ENCODE measurements at regions not wholly inside any gene's neighbourhood (a gene's known extent, or its start where the extent isn't known, plus 50 kb on each side); places are given as distances from the start of the nearest gene placed in this dataset.

- Histone ChIP-seq H3K36me3 (no peaks in the 10 kb centered on the region), H3K9me3 (ENCODE audit: low read depth) (no peaks in the 10 kb centered on the region), H3K27me3 (no peaks in the 10 kb centered on the region), H3K4me1 (ENCODE audit: low read depth) (peaks cover 6% of the 10 kb centered on the region), H3K4me3 (no peak overlapping the region), H3K27ac (no peak overlapping the region)
- no peak for DNase-seq (ENCODE audit: low read depth in 1 of 2, low spot score in 1 of 2)
- no peak for TF ChIP-seq CTCF (IDR thresholded peaks at IDR 0.05; ENCODE audit: low read depth, low read length)
Observed at GRCh38 chr6:113451049-113451448, 406.1 kb upstream of the MARCKS start.

DNA sequence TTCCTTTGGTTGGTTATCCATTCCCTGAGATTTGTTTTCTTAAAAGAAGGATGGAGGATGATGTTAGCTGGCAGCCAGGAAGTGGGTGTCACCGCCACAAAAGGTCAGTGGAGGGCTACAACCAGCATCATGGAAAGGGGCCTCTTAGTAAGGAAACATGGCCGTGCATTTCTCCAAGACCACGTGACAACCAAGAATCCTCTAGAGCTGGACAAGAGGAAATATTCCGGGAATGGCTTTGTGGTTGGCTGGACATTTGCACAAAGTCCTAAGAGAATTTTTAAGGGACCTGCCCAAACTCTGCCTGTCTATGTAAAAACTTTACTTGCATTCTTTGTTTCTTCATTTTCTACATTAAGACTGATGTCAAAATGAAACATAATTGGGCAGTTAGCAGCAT lies 399.9 kb upstream of the MARCKS start:
- no peaks in the 10 kb centered on the region for H3K4me1 ChIP-seq (ENCODE audit: low read depth)
- no peaks in the 10 kb centered on the region for H3K36me3 ChIP-seq
- TF ChIP-seq CTCF (IDR thresholded peaks at IDR 0.05; ENCODE audit: low read depth, low read length): no peak
- H3K27ac ChIP-seq: no peak overlapping the region
- H3K9me3 ChIP-seq (ENCODE audit: low read depth): no peaks in the 10 kb centered on the region
- no peaks in the 10 kb centered on the region for H3K27me3 ChIP-seq
- peak in 1 of 2 donors; percentile 89 for DNase-seq (ENCODE audit: low read depth in 1 of 2, low spot score in 1 of 2)
- H3K4me3 ChIP-seq: no peak overlapping the region

DNA sequence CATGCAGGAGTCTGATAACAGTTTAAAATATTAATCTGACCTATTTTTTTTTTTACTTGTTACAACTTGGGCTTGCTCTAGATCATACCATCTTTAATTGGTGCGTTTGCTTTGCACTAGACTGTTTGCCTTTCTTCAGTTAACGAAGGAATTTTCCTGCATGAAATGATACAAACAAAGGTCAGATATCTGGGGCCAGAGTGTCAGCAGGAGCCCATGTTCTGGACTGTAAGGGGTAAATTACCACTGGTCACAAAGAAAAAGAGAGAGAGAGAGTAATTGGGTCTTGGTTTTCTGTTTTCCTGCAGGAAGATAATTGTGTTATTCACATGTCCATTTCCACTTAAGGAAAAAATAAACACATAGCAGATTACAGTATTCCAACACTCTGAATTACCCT lies 399.4 kb upstream of the MARCKS start:
- H3K9me3 ChIP-seq (ENCODE audit: low read depth): no peaks in the 10 kb centered on the region
- no peaks in the 10 kb centered on the region for H3K36me3 ChIP-seq
- no peak overlapping the region for H3K27ac ChIP-seq
- H3K4me3 ChIP-seq: no peak overlapping the region
- no peaks in the 10 kb centered on the region for H3K27me3 ChIP-seq
- no peak for DNase-seq (ENCODE audit: low read depth in 1 of 2, low spot score in 1 of 2)
- no peaks in the 10 kb centered on the region for H3K4me1 ChIP-seq (ENCODE audit: low read depth)
- TF ChIP-seq CTCF (IDR thresholded peaks at IDR 0.05; ENCODE audit: low read depth, low read length): no peak

DNA sequence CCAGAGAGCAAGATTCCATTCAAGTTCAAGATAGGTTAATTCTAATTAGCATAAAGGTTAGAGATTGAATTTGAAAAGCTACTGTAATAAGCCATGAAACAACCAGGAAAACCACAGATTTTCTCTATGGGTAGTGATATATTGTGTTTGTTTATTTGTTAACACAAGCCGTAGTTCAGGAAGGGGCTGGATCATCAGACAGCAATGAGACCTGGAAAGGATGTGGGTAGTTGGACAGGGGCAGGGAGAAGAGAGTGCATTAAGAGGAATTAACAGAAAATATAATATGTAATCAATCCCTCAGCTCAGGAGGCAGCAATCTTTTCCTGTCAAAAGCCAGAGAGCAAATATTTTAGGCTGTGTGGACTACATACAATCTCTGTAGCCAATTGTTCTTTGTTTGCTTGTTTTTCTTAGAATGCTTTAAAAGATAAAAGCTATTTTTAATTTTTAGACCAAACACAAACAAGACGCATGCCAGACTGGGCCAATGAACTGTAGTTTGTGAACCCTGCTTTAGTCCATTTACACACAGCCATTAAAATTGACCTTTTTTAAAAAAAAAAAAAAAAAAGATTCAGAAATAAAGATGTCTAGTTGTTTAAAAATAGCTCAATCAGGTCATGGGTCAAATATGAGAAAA lies 398.7 kb upstream of the MARCKS start:
- H3K4me3 ChIP-seq: no peak overlapping the region
- peak in 1 of 2 donors; percentile 41 for DNase-seq (ENCODE audit: low read depth in 1 of 2, low spot score in 1 of 2)
- H3K36me3 ChIP-seq: no peaks in the 10 kb centered on the region
- no peak for TF ChIP-seq CTCF (IDR thresholded peaks at IDR 0.05; ENCODE audit: low read depth, low read length)
- H3K9me3 ChIP-seq (ENCODE audit: low read depth): no peaks in the 10 kb centered on the region
- no peak overlapping the region for H3K27ac ChIP-seq
- no peaks in the 10 kb centered on the region for H3K27me3 ChIP-seq
- no peaks in the 10 kb centered on the region for H3K4me1 ChIP-seq (ENCODE audit: low read depth)

DNA sequence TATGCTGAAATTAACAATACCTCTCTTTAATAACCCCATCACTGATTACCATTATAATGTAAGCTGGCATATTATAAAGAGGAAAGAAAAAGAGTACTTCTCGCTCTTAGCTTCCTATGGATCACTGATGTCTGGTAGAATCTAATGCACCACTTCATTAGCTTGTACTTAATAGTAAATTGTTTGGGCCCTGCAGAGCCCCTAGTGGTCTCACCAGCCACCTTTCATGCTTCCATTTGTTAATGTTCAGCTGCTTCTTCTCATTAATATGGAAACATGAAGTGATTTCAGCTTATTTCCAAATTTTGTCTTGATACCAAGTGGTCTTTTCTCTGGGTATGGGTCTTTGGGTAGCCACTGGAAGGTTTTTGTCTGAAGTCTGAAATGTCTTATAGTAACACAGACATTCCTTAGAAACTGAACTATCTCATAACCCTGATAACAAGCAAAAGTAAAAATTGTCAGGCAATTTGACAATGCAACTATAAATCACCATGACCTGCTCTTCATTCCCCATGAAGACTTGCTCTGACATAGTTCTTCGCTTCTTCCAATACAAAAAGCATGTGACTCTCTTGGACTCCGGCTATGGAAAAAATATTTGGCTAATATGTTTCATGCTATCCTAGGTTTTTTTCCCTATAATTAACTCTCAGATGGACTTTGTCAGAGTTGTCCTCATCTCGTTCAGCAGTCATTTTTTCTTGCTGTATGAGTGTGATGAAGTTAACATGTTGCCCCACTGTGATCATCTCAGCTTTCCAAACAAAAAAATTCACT lies 395.8 kb upstream of the MARCKS start:
- no peaks in the 10 kb centered on the region for H3K4me1 ChIP-seq (ENCODE audit: low read depth)
- peak in 1 of 2 donors; percentile 53 for DNase-seq (ENCODE audit: low read depth in 1 of 2, low spot score in 1 of 2)
- H3K9me3 ChIP-seq (ENCODE audit: low read depth): no peaks in the 10 kb centered on the region
- H3K27me3 ChIP-seq: no peaks in the 10 kb centered on the region
- no peak overlapping the region for H3K27ac ChIP-seq
- TF ChIP-seq CTCF (IDR thresholded peaks at IDR 0.05; ENCODE audit: low read depth, low read length): peak; percentile 31
- H3K4me3 ChIP-seq: no peak overlapping the region
- H3K36me3 ChIP-seq: no peaks in the 10 kb centered on the region
